BLaER1 (cell line): ENCODE measurements at regions not wholly inside any gene's neighbourhood (a gene's known extent, or its start where the extent isn't known, plus 50 kb on each side); places are given as distances from the start of the nearest gene placed in this dataset.

Experiments
- H3K27ac ChIP-seq: shearing (Covaris generic); formaldehyde crosslinking; 2 replicates; pipeline ENCODE4 v1.8.1; 2022
- H3K27me3 ChIP-seq: shearing (Covaris generic); formaldehyde crosslinking; 2 replicates; pipeline ENCODE4 v1.8.1; 2022
- H3K36me3 ChIP-seq: shearing (Covaris generic); formaldehyde crosslinking; 2 replicates; pipeline ENCODE4 v1.8.1; 2022
- H3K4me1 ChIP-seq: shearing (Covaris generic); formaldehyde crosslinking; 2 replicates; pipeline ENCODE4 v1.8.1; 2022
- H3K4me2 ChIP-seq: shearing (Covaris generic); formaldehyde crosslinking; 2 replicates; pipeline ENCODE4 v1.8.1; 2022
- H3K4me3 ChIP-seq: shearing (Covaris generic); formaldehyde crosslinking; 2 replicates; pipeline ENCODE4 v1.8.1; 2022
- H3K9ac ChIP-seq: shearing (Covaris generic); formaldehyde crosslinking; 2 replicates; pipeline ENCODE4 v1.8.1; 2022
- H3K9me3 ChIP-seq: shearing (Covaris generic); formaldehyde crosslinking; 2 replicates; pipeline ENCODE4 v1.8.1; 2022
- H4K20me1 ChIP-seq: shearing (Covaris generic); formaldehyde crosslinking; 2 replicates; pipeline ENCODE4 v1.8.1; 2022
- Cebpa-rat ChIP-seq: shearing (Covaris generic); IDR thresholded peaks from 2 replicates; pipeline ENCODE4 v1.8.1; 2022

DNA sequence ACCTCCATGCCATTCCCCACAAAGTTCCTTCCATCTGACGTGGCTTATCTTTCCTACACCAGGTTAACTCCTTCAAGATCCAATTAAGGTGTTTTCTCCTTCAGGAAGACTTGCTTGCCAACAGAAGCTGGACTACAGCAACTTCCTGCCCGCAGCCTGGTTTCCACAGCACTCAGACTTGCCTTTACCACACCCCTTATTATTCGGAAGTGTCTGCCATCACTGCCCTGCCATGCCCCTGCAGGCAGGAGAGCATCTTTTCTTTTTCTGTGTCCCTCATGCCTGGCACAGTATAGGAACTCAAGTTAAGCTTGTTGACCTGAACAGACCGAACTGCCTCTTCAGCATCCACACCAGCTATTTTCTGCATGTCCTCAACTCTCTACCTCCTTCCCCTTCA, 168.0 kb downstream of the FOXO1 start:
- Histone ChIP-seq H3K9me3 (no peaks in the 10 kb centered on the region), H3K9ac (no peak overlapping the region), H3K27ac (no peak overlapping the region), H4K20me1 (no peaks in the 10 kb centered on the region), H3K4me3 (no peak overlapping the region), H3K4me2 (no peak overlapping the region), H3K36me3 (no peaks in the 10 kb centered on the region), H3K27me3 (no peaks in the 10 kb centered on the region), H3K4me1 (peaks cover 11% of the 10 kb centered on the region; the same call in 1 of the 2 replicates)
- TF ChIP-seq Cebpa-rat: no peak

DNA sequence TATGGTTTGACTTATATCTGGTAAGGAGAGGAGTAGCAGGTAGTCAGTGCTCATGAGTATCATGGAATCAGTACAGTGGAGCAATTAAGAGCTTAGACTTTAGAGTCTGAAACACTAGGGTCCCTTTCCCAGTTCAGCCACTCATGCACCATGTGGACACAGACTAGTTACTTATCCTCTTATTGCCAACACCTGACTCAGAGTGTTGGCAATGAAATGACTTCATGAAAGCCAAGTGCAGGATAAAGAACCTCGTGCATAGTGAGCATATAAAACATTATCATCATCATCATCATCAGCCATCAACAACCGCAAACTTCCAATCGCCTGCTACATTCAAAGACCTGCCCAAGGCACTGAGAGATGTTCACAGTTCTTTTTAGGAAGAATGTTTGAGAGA, 164.2 kb downstream of the FOXO1 start:
- Histone ChIP-seq H3K4me1 (no peaks in the 10 kb centered on the region), H3K27ac (no peak overlapping the region), H3K4me2 (no peak overlapping the region), H3K4me3 (no peak overlapping the region), H3K27me3 (no peaks in the 10 kb centered on the region), H3K9me3 (no peaks in the 10 kb centered on the region), H3K36me3 (no peaks in the 10 kb centered on the region), H3K9ac (no peak overlapping the region), H4K20me1 (no peaks in the 10 kb centered on the region)
- no peak for TF ChIP-seq Cebpa-rat

DNA sequence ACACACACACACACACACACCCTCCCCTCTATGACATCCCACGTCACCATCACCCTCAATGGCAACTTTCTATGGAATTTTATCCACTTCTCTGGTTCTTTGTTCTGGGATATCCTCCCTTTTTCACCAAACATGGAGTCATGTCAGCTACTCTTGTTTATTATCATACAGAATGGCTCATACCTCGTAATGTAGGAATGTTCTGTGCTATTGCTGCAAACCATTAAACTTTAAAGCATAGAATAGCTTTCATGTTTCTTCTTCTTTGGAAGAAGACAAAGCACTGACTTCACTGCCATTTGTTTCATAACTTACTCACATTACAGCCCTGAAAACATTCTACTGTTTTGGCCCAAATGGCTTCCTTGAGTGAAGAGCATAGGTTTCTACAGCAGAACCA, 163.4 kb downstream of the FOXO1 start:
- Histone ChIP-seq H3K36me3 (no peaks in the 10 kb centered on the region), H3K27ac (no peak overlapping the region)

DNA sequence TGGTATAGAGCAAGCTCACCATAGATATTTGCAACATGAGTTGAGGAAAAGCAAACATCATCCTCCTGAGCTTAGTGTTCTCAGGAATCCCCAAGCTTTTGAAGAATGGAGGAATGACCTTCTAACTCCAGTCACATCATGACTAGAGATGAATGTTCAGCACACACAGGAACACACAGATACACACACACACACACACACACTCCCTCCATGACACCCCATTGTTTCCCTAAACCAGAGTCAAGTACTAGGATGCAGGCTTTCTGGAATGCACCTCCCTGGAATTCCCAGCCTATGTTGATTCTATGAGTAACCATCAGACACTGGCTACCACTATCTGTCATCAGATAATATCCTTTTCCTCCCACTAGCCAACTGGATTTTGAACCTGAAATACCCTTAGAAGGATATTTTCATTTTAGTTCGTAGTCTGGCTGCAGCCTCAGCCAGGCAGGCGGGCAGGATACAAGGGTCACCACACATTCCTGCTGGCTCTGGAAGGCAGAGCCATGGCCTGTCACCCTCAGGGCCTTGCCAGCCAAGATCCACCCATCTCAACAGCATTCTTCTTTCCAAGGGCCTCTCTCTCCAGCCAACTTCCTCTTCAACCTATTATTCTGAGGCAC, 162.4 kb downstream of the FOXO1 start:
- H3K27me3 ChIP-seq: no peaks in the 10 kb centered on the region
- no peak overlapping the region for H3K27ac ChIP-seq
- H3K4me3 ChIP-seq: no peak overlapping the region
- no peaks in the 10 kb centered on the region for H3K36me3 ChIP-seq
- no peak for TF ChIP-seq Cebpa-rat
- H3K9me3 ChIP-seq: no peaks in the 10 kb centered on the region
- no peak overlapping the region for H3K4me2 ChIP-seq
- no peak overlapping the region for H3K9ac ChIP-seq
- no peaks in the 10 kb centered on the region for H4K20me1 ChIP-seq
- H3K4me1 ChIP-seq: no peaks in the 10 kb centered on the region

More for the DNA sequence above, 163.4 kb downstream of the FOXO1 start:
- H3K27me3 ChIP-seq: no peaks in the 10 kb centered on the region
- no peaks in the 10 kb centered on the region for H3K4me1 ChIP-seq
- no peaks in the 10 kb centered on the region for H3K9me3 ChIP-seq
- no peak for TF ChIP-seq Cebpa-rat
- H3K9ac ChIP-seq: no peak overlapping the region
- H3K4me2 ChIP-seq: no peak overlapping the region
- no peaks in the 10 kb centered on the region for H4K20me1 ChIP-seq
- no peak overlapping the region for H3K4me3 ChIP-seq

DNA sequence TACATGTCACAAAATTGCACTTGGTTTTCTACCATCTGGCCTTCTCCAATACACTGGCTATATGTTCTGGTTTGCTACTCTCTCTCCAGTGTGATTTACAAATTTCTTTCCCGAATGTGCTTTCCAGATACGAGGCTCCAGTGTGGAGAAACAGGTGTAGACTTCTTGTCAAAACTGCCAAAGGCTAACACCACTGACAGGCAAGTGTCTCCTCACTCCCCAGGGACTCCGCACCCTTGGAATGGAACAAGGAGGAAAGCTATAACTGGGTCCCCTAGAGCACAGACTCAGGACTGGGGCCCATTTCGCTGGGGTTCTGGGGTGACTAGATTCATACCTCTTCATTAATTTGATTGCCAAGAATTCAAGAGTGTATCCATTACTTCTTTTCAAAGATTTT, 161.8 kb downstream of the FOXO1 start:
- no peak for TF ChIP-seq Cebpa-rat
- Histone ChIP-seq H3K36me3 (no peaks in the 10 kb centered on the region), H3K27me3 (no peaks in the 10 kb centered on the region), H3K27ac (no peak overlapping the region), H4K20me1 (no peaks in the 10 kb centered on the region), H3K4me2 (no peak overlapping the region), H3K9ac (no peak overlapping the region), H3K4me1 (no peaks in the 10 kb centered on the region), H3K4me3 (no peak overlapping the region), H3K9me3 (no peaks in the 10 kb centered on the region)

DNA sequence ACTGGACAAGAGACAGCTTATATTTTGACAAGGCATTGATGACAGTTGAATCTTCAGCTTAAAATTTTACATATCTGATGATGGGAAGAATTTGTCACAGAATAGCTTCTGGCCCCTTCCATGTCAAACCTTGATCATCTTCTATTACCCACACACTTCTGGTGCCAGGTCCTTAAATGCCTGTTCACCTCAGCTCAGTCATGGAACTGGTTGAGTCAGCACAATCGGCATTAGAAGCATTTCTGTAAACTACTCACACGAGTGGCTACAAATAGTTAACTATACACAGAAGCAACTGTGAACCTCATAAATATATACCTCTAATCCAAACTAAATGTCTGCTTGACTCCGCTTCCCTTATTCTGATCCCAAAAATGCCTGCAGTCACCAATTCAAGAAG, 161.2 kb downstream of the FOXO1 start:
- Histone ChIP-seq H3K4me3 (no peak overlapping the region), H4K20me1 (no peaks in the 10 kb centered on the region), H3K4me2 (no peak overlapping the region), H3K36me3 (no peaks in the 10 kb centered on the region), H3K4me1 (no peaks in the 10 kb centered on the region), H3K9ac (no peak overlapping the region), H3K9me3 (no peaks in the 10 kb centered on the region), H3K27ac (no peak overlapping the region), H3K27me3 (no peaks in the 10 kb centered on the region)
- no peak for TF ChIP-seq Cebpa-rat
